HG02973 (cell line): ENCODE measurements at regions not wholly inside any gene's neighbourhood (a gene's known extent, or its start where the extent isn't known, plus 50 kb on each side); places are given as distances from the start of the nearest gene placed in this dataset.

Experiments
- ATAC-seq: cut with Tn5 transposase; IDR thresholded peaks from one replicate; pipeline ENCODE4 v1.9.1; 2021; ENCODE audit warnings: moderate library complexity; ENCODE audit not compliant: unreplicated experiment

GRCh38 chr13:26989957-26990713 is 181.5 kb downstream of the USP12 start:
- ATAC-seq = no peak

DNA sequence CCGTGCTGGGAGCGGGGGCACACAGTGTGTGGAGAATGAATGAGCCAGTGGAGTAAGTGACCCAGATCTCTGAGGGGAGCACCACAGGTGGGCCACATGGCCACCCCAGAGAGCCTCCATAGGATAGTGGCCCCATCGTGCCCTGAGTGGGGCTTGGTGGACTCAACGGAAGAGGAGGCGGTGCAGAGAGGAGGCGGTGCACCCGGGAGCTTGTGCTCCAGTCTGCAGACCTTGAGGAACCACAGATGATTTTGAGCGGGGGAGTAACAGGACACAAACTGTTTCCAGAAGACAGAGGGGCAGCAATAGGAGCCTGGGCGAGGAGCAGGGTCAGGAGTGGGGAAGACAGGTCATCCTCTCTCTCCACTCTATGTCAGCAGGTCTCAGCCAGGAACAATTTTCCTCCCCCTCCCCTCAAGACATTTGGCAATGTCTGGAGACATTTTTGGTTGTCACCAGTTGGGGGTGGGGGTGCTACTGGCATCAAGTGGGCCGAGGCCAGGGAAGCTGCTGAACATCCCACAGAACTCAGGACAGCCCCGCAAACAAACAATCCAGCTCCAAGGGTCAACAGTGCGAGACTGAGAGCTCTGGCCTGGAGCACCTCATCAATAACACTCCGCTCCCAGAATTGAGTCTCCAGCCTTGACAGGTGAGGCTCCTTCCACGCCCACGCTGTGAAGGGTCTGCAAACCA is 182.2 kb downstream of the USP12 start:
- ATAC-seq = no peak

DNA sequence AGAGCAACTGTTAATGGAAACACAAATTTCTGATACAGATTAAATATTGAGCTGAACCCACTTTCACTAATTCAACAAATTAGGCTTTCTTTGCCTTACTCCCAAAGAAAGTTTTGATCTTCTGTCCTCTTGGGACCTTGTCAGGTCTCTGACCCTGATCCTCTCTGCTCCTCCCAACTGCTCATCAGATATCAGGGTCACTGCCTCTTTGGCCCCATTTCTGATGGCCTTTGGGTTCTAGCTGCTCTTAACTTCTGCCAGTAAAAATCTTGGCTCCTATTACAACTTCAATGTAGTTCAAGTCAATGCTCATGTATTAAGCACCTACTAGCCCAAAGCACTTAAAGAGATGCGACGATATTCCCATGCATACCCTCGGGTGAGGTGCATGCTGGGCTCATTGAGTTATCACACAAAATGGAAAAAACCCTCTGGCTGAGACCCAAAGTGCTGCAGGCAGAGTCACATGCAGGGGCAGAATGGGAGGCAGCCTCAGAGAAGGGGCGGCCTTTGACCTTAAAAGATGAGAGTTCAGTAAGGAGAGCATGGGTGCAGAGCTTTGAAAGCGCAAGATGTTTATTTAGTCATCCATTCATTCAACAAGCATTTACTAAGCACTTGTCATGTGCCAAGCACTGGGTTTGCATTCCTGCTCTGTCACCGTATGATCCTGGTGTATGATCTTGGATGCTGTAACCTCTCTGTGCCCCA is 183.4 kb downstream of the USP12 start:
- no peak for ATAC-seq

DNA sequence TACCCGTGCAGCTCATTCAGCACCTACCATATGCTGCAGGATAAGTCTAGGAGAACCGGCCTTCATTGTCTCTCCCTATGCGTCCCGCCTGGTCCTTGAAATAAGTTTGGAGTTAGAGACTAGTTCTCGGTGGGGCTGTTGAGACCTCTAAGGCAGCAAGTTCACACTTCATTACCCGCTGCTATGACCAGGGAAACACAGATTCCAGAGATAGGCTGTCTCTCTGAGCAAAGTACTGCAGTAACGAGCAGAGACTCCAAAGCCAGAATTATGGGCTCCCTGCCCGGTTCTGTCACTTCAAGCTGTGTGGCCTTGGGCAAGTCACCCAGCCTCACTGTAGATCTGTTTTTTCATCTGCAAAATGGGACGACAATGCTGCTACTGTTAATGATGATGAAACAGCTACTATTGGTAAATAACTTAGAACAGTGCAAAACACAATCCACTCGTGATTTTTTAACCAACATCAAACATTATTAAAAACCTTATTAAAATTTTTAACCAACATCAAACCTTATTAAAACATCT is 184.1 kb downstream of the USP12 start:
- ATAC-seq = no peak

- no peak for ATAC-seq
Measured at GRCh38 chr13:26985285-26985878, 186.2 kb downstream of the USP12 start.

DNA sequence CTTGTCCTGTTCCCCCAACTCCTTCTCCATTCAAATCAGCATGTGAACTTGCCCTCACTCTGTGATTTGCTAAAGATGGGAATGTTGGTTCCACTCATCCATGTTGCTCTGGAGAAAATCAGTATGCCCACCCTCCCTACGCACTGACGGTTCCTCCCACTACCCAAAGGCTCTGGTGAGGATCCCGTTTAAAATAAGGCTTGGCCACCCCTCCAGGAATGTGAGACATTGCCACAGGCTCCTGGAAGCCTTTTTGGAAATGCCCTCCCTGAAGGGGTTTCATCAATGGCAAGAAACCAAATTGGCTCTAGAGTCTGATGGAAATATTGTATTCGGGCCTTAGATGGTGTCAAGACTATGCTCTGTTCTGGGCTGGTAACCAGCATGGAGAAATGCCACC is 187.3 kb downstream of the USP12 start:
- ATAC-seq = no peak

DNA sequence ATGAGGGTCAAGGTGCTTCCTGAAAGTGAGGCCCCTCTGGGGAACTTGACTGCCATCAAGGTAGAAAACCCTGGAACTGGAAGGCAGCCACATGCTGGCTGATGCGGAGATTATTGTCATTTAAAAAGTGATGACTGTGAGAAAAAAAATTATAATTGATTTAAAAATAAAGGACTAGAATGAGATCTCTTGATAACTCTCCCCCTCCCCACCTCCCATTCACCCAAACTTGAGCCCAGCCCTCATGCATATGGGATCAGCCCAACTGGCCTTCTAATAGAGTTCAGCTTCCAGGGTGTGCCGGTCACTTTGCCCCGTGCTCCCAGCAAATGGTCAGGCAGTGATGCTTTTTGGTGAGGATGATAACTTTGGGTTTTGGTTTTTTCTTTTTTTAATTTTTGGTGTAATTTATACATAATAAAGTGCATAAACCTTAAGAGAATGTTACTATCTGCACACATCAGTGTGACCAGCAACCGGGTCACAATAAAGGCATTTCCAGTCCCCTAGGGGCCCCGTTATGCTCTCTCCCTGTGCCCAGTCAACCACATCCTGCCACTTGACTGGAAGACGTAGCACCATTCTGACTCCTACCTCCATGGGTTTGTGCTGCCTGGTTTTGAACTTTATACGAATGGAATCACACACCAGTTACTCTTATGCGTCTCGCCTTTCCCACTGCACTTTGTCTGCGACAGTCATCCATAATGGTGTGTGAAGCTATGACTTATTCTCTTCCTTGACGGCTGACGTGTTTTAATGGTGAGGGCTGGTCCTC is 187.9 kb downstream of the USP12 start:
- no peak for ATAC-seq

DNA sequence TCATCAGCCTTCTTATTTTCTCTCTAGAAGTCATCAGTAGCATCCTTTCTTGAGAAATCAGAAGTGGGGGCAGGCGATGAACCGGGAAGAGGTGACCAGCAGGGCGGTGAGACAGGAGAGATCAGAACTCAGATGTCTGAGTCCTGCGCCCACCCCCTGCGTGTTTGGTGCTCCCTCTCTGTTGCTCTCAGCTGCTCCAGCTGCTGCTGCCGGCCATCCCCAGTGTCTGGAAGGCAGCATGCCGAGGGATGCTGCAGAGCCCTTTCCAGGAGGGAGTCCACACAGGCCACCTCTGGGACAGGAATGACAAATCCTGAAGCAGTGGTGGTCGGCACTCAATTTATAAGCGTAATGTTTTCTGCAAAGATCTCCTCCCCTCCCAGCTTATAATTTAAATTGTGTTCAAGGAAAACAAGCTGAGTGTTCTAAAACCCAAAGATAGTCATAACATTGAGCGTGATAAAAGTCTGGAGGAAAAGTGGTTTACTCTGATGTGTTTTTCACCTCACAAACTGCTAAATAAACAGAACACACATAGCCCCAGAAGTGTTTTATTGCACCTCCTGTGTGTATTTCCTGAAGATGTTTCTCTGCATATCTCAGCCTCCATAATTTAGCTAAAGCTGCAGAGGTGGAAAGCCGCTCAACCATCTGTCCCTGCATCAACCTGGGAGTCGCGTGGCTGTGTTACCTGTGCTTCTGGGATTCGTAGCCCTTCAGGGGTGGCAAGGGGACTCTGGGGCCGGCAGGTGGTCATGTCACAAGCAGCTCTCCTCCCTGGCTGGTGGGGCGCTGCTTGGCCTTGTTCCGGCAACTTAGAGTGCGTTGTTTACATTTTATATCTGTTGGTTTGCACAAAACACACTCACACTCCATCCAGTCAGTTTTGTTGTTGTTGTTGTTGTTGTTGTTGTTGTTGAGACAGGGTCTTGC is 191.2 kb downstream of the USP12 start:
- ATAC-seq = no peak

DNA sequence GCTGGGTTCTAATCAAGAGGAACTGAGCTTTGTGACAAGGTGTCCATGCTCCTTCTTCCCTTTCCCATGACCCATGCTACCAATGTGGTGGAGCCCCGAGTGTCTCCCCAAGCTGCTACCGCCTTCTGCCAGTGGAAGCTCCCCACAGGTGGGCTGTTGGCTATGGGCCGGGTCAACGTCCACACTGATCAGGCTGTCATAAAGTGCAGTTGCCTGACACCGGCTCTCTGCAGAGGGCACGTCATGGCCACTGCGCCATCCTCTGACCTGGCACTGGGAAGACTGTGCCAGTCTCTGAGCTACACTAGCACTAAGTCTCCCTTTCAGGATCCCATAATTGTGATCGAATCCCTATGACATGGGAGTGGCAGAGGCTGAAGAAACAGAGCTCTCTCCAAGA is 192.3 kb downstream of the USP12 start:
- ATAC-seq = no peak

DNA sequence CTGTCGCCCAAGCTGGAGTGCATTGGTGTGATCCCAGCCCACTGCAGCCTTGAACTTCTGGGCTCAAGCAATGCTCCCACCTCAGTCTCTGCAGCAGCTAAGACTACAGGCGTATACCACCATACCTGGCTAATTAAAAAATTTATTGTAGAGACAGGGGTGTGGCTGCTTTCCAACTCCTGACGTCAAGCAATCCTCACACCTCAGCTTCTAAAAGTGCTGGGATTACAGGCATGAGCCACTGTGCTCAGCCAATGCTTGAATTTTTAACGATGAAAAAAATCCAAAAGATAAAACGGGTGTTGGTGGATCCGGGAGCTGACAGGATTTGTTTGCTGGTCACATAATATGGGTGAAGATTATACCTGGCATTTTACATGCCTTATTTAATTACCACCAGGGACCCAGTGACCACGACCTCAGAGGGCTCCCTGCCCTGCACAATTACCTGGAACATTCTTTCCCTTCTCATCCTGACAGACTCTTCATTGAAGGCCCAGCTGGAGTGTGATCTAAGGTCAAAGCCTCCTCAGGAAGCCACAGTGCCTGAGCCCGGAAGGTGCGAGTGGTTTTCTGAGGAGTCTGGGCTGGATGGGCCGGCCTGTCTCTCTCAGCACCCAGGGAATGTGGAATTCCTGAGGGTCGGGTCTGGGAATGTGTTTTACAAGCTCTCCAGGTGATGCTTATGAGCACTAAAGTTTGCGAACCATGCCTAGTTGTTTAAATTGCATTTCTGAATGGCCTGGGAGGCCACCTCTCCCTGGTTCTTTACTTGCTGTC is 193.3 kb downstream of the USP12 start:
- ATAC-seq = no peak

- ATAC-seq = no peak
Measured at GRCh38 chr13:26977541-26977940, 194.1 kb downstream of the USP12 start.

- ATAC-seq = no peak
Measured at GRCh38 chr13:26976313-26976712, 195.3 kb downstream of the USP12 start.

DNA sequence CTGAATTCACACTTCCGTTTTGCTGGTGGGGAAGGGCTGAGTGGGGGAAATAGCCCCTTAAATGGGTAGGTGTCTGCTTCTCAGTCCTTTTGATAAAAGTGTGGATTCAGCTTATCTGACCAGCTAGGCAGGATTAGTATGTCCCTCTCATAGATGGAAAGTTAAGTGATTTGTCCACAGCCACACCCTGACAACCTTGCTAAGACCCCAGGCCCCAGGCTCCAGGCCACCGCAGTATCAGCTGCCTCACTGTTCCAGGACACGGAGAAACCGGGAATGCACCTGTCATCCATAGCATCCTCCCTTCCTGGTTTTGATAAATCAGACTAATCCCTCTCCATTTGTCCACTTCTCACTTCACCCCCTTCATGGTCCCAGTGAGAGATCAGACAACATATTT is 197.7 kb downstream of the USP12 start:
- ATAC-seq = no peak

GRCh38 chr13:26973295-26973694 is 198.3 kb downstream of the USP12 start:
- no peak for ATAC-seq

DNA sequence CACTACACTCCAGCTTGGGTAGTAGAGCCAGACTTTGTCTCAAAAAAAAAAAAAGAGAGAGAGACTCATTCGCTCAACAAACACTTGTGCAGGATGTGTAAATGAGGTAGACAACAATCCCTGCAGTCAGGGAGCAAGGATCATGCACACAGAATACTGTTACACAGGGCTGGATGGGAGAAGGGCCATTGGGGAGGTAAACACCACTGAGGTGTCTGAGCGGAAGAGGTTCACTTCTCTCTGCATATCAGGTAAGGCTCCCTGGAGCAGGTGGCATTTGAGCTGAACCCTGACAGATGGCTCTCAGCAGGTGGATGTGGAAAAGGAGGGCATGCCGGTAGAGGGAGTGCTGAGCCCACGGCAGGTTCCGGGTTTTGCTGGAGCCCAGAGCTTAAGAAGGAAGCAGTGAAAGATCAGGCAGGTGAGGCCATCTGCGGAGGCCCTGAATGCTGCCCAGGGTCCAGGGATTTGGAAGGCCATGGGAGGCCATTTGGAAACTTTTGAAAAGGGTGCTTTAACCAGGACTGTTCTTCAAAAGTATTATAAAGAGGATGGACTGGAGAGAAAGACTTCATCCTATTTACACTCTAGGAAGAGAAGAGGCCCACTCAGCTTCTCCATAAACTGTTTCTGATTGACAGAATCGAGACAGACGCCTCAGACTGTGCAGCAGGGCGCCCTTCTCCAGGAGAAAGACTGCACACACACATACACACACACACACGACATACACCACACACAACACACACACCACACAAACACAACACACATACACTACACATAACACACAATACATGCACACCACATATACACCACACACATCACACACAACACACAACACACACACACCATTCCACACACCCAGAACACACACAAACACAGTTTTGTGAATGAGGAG is 199.4 kb downstream of the USP12 start:
- no peak for ATAC-seq

- ATAC-seq = no peak
Measured at GRCh38 chr13:26968431-26969341, 202.9 kb downstream of the USP12 start.
